Suprapubic skin (tissue), 4 donors: ENCODE measurements at regions not wholly inside any gene's neighbourhood (a gene's known extent, or its start where the extent isn't known, plus 50 kb on each side); places are given as distances from the start of the nearest gene placed in this dataset.

ENCODE experiments used
- EP300 ChIP-seq: sonication (generic); formaldehyde crosslinking; IDR thresholded peaks from one replicate; pipeline ENCODE4 v1.6.1; 2017; ENCODE audit warnings: antibody characterized with exemption
- POLR2A ChIP-seq, 2 donors: fragments of 450-650 bp; IDR thresholded peaks; one replicate each; pipeline ENCODE4 v1.6.1; 2017; ENCODE audit warnings: antibody characterized with exemption in 2 of 2, mild to moderate bottlenecking in 2 of 2, moderate library complexity in 2 of 2
- POLR2AphosphoS5 ChIP-seq, 3 donors: sonication (generic); formaldehyde crosslinking; IDR thresholded peaks; one replicate each; pipeline ENCODE4 v1.6.1; 2017; ENCODE audit warnings: antibody characterized with exemption in 3 of 3
- TF ChIP-seq, protein P1 (sequence below), 2 donors: fragments of 200-600 bp in 1 of 2; fragments of 450-650 bp in 1 of 2; sonication (generic) in 1 of 2; IDR thresholded peaks; one replicate each; pipeline ENCODE4 v1.5.1; 2016 to 2019; ENCODE audit warnings: antibody characterized with exemption in 2 of 2, mild to moderate bottlenecking in 1 of 2, moderate library complexity in 1 of 2

DNA sequence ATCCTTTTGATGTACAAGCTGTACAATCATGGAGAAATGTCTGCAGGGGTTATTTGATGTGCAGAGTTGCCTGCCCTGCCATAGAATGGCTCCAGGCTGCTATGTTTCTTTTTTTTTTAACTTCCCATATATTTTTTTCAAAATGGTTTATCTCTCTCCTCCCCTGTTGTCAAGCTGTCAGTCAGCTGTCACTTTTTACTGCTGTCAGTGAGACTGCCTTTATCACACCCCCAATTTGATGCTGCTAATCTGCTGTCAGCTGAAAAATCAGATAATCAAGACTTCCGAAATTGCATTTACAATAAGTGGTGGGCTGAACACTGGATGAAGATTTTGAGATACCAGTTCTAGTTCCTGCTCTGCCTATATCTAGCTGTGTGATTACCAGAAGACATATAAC is 382.6 kb downstream of the ZEB2 start:
- TF ChIP-seq, protein P1, sequence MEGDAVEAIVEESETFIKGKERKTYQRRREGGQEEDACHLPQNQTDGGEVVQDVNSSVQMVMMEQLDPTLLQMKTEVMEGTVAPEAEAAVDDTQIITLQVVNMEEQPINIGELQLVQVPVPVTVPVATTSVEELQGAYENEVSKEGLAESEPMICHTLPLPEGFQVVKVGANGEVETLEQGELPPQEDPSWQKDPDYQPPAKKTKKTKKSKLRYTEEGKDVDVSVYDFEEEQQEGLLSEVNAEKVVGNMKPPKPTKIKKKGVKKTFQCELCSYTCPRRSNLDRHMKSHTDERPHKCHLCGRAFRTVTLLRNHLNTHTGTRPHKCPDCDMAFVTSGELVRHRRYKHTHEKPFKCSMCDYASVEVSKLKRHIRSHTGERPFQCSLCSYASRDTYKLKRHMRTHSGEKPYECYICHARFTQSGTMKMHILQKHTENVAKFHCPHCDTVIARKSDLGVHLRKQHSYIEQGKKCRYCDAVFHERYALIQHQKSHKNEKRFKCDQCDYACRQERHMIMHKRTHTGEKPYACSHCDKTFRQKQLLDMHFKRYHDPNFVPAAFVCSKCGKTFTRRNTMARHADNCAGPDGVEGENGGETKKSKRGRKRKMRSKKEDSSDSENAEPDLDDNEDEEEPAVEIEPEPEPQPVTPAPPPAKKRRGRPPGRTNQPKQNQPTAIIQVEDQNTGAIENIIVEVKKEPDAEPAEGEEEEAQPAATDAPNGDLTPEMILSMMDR (IDR thresholded peaks at IDR 0.05) = no peak
- no peak for TF ChIP-seq EP300
- TF ChIP-seq POLR2AphosphoS5 (IDR thresholded peaks at IDR 0.05) = no peak
- no peak for TF ChIP-seq POLR2A (IDR thresholded peaks at IDR 0.05)
